ENCODE measurements at regions not wholly inside any gene's neighbourhood (a gene's known extent, or its start where the extent isn't known, plus 50 kb on each side); places are given as distances from the start of the nearest gene placed in this dataset.

- TF ChIP-seq ZNF462 (CRISPR knock-in tag; IDR thresholded peaks at IDR 0.05): no peak
- no peak for TF ChIP-seq ETS1 (IDR thresholded peaks at IDR 0.05)
- no peak for TF ChIP-seq NANOG (IDR thresholded peaks at IDR 0.05; ENCODE audit: borderline replicate concordance)
- TF ChIP-seq ZNF331 (CRISPR knock-in tag; IDR thresholded peaks at IDR 0.05; ENCODE audit: low read depth): no peak
Observed at GRCh38 chr3:72324253-72324811, 523.9 kb downstream of the SHQ1 start (continued).

- Mint-ChIP-seq H3K36me3 (ENCODE audit: low read depth) (no peaks in the 10 kb centered on the region; the same call in 2 of the 3 replicates), H3K27ac (no peak overlapping the region), H3K4me3 (no peak overlapping the region), H3K9me3 (no peaks in the 10 kb centered on the region), H3K4me1 (peaks cover 5% of the 10 kb centered on the region), H3K27me3 (ENCODE audit: insufficient read depth, low read depth, poor library complexity) (peaks cover 3% of the 10 kb centered on the region)
- Histone ChIP-seq H3K4me2 (no peak overlapping the region), H3F3A (replicated peaks; ENCODE audit: low read depth) (no peaks in the 10 kb centered on the region), H3K4me3 (no peak overlapping the region), H3K27me3 (ENCODE audit: insufficient read depth) (no peaks in the 10 kb centered on the region), H4K20me1 (replicated peaks; ENCODE audit: insufficient read depth) (no peaks in the 10 kb centered on the region), H3K4me1 (ENCODE audit: insufficient read depth) (peaks cover 4% of the 10 kb centered on the region), H2AFZ (0 out of 2 replicates have a peak overlapping the region, but pooled peaks have one; percentile 43), H3K36me3 (ENCODE audit: insufficient read depth) (no peaks in the 10 kb centered on the region), H3K9me2 (ENCODE audit: insufficient read depth) (0 out of 2 replicates have a peak, but pooled peaks cover 9% of the 10 kb centered on the region), H3K79me2 (replicated peaks; ENCODE audit: insufficient read depth) (no peaks in the 10 kb centered on the region), H3K27ac (ENCODE audit: low read depth) (no peak overlapping the region)
- DNase-seq (ENCODE audit: low spot score) (no peak), ATAC-seq (no peak)
- TF ChIP-seq ZNF331 (CRISPR knock-in tag; IDR thresholded peaks at IDR 0.05; ENCODE audit: low read depth): no peak
- no peak for TF ChIP-seq ZNF462 (CRISPR knock-in tag; IDR thresholded peaks at IDR 0.05)
- no peak for TF ChIP-seq CTCF (conservative IDR thresholded peaks at IDR 0.05; ENCODE audit: low read depth in 2 of 2)
- TF ChIP-seq JUNB (IDR thresholded peaks at IDR 0.05; ENCODE audit: unreplicated experiment): no peak
Observed at GRCh38 chr3:72323773-72324172, 524.5 kb downstream of the SHQ1 start.
